IPS DF 6.9 (cell line): ENCODE measurements at regions not wholly inside any gene's neighbourhood (a gene's known extent, or its start where the extent isn't known, plus 50 kb on each side); places are given as distances from the start of the nearest gene placed in this dataset.

ENCODE experiments used
- DNase-seq: peaks from one replicate; pipeline ENCODE4 v3.0.0-alpha.2; 2013; ENCODE audit warnings: low read depth, low spot score
- H3K27ac ChIP-seq: one replicate; pipeline ENCODE4 v1.5.1; 2013; ENCODE audit warnings: low read length, control low read depth
- H3K27me3 ChIP-seq: 2 replicates; pipeline ENCODE4 v1.6.1; 2013; ENCODE audit warnings: mild to moderate bottlenecking, low read length; ENCODE audit not compliant: control insufficient read depth, insufficient read depth
- H3K36me3 ChIP-seq: 2 replicates; pipeline ENCODE4 v1.6.1; 2013; ENCODE audit warnings: low read length; ENCODE audit not compliant: control insufficient read depth, insufficient read depth
- H3K4me1 ChIP-seq: 2 replicates; pipeline ENCODE4 v1.6.1; 2013; ENCODE audit warnings: low read length; ENCODE audit not compliant: control insufficient read depth, insufficient read depth
- H3K4me3 ChIP-seq: 2 replicates; pipeline ENCODE4 v1.5.1; 2013; ENCODE audit warnings: mild to moderate bottlenecking, low read length
- H3K9me3 ChIP-seq: 2 replicates; pipeline ENCODE4 v1.6.1; 2013; ENCODE audit warnings: low read length, inconsistent platforms; ENCODE audit not compliant: control insufficient read depth, insufficient read depth
- WGBS: extraction: QIAGEN DNeasy Blood & Tissue Kit; methylation state at CpG from one replicate; pipeline ENCODE4 v1.1.7; 2013; ENCODE audit warnings: mixed read lengths, missing lambda C conversion rate; ENCODE audit not compliant: insufficient read length, insufficient coverage; 5-methylcytosine and 5-hydroxymethylcytosine counted together

DNA sequence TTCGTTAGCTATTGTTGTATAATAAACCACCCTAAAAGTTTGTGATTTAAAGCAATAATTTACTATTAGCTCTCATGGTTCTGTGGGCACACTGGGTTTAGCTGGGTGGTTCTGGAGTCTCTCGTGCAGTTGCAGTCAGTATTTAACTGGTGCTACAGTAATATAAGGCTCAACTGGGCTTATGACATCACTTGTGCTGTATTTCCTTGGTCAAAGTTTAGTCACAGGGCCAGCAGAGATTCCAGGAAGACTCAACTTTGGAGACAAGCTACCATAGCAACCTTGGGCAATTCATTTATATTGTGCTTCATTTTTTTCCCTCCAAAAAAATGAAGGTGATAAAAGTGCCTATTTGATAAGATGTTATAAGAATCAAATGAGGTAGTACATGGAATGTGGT is 204.2 kb upstream of the GUCY1A2 start:
- no CpG with 5 or more reads among the region's 2 CpGs for WGBS
- H3K4me1 ChIP-seq, result no peaks in the 10 kb centered on the region
- DNase-seq, result no peak
- H3K27me3 ChIP-seq, result no peaks in the 10 kb centered on the region
- H3K36me3 ChIP-seq, result no peaks in the 10 kb centered on the region
- H3K9me3 ChIP-seq, result no peaks in the 10 kb centered on the region
- no peak overlapping the region for H3K27ac ChIP-seq
- H3K4me3 ChIP-seq, result no peak overlapping the region

DNA sequence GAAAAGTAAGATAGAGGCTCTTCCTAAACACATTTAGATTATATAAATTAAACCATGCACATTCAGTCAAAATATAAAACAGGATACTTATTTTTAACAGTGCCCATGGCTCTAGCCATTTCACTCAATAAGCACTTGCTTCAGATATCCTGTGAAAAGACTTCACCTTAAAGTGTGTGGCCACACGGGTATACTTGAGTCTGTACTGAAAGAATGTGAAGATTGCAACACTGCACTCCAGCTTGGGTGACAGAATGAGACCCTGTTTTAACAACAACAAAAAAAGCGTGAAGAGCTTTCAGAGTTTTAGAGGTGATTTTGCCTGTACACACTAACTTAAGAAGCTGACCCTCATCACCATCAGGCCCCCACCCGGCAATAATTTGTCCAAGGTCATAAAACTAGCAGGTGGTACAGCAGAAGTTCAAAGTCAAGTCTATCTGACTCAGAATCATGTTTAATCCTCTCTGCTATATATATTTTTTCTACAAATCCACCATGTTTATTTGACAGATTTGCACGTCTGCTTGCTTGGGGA is 203.5 kb upstream of the GUCY1A2 start:
- WGBS, result no CpG with 5 or more reads among the region's 4 CpGs
- H3K36me3 ChIP-seq, result no peaks in the 10 kb centered on the region
- no peak for DNase-seq
- H3K27ac ChIP-seq, result no peak overlapping the region
- H3K9me3 ChIP-seq, result no peaks in the 10 kb centered on the region
- H3K27me3 ChIP-seq, result no peaks in the 10 kb centered on the region
- no peaks in the 10 kb centered on the region for H3K4me1 ChIP-seq
- no peak overlapping the region for H3K4me3 ChIP-seq

DNA sequence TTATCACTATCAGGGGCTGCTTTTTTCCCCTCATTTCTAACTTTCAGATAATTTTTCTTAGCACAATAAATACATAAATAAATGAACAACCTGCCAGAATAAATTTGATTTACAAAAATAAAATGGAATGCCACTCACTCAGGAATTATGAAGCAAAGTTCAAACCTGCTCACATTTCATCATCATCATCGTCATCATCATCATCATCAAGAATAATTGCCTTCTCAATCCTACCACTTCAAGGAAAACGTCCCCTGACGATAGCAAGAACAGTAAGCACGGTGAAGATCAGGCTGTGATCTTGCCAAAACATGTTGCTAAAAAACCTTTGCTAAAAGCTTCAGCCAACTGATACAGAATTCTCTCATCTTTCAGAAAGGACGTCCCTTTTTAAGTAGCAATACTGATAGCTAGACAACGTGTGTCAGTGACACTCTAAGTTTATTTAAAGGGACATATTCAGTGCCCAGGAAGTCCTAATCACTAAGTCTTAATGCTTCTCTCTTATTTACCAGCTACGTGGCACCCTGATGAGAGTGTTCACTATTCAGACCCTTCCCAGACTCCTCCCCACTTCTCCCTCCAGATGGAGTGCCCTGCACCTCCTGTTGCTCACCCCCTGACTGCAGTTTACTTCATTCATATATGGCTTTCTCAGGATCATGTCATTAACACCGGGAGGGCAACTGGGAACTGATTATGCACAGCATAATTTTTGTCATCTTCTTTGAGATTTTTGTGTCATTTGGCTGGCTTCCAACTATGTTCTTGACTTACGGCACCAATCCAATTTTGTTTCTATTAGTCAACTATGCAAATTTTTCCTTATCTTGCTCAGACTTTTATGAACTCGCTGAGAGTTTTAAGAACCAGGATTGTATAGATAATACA is 200.1 kb upstream of the GUCY1A2 start:
- no peaks in the 10 kb centered on the region for H3K27me3 ChIP-seq
- H3K36me3 ChIP-seq, result no peaks in the 10 kb centered on the region
- H3K4me1 ChIP-seq, result no peaks in the 10 kb centered on the region
- no peak for DNase-seq
- no peak overlapping the region for H3K27ac ChIP-seq
- H3K4me3 ChIP-seq, result no peak overlapping the region
- WGBS, result no CpG with 5 or more reads among the region's 10 CpGs
- H3K9me3 ChIP-seq, result no peaks in the 10 kb centered on the region

DNA sequence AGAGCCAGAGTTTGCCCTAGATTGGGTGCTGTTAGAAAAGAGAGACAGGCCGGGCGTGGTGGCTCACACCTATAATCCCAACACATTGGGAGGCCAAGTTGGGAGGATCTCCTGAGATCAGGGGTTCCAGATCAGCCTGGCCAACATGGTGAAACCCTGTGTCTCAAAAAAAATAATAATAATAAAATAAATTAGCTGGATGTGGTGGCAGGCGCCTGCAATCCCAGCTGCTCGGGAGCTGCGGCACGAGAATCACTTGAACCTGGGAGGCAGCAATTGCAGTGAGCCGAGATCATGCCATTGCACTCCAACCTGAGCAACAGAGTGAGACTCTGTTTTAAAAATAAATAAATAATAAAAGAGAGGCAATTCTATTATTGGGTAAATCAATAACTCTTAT is 199.2 kb upstream of the GUCY1A2 start:
- Histone ChIP-seq H3K4me1 (no peaks in the 10 kb centered on the region), H3K4me3 (no peak overlapping the region), H3K36me3 (no peaks in the 10 kb centered on the region), H3K27ac (no peak overlapping the region), H3K9me3 (no peaks in the 10 kb centered on the region), H3K27me3 (no peaks in the 10 kb centered on the region)
- DNase-seq, result no peak
- no CpG with 5 or more reads among the region's 7 CpGs for WGBS

DNA sequence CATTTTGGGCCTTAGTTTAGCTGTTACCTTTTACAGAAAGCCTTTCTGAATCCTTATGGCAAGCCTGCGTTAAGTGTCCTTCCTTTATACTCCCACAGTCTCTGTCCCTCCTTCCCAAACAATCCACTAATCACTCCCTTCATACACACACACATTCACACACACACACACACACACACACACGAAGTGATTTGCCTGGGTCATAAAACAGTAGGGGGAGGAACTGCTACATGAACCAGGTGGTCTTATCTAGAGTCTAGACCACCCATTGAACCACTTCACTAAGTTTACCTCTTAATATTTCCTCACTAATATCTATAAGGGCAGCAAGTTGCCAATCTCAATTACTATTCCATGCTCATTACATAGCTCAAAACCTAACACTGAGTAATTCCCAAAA is 196.7 kb upstream of the GUCY1A2 start:
- no peak for DNase-seq
- WGBS, result 100% methylated on average over 1 of the region's 2 CpGs
- Histone ChIP-seq H3K9me3 (no peaks in the 10 kb centered on the region), H3K4me1 (no peaks in the 10 kb centered on the region), H3K27me3 (no peaks in the 10 kb centered on the region), H3K36me3 (no peaks in the 10 kb centered on the region), H3K4me3 (no peak overlapping the region), H3K27ac (no peak overlapping the region)

DNA sequence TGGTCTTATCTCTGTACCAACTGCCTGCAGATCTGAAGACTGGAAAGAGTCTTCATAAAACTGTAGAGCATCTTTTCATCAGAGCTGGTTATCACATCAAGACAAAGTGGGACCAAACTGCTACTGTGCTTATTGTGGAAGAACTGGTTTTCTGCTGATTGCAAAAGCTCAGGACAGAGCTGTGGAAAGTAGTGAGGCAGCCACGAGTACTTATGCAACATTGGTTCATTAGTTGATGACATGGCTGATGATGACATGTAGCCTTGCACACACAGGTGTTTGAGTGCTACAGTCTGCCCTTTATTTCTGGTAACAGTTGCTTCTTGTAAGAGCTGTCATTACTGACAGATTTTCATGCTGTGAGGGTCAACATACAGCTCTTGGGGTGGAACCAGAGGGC is 185.4 kb upstream of the GUCY1A2 start:
- Histone ChIP-seq H3K9me3 (no peaks in the 10 kb centered on the region), H3K4me1 (no peaks in the 10 kb centered on the region), H3K27me3 (no peaks in the 10 kb centered on the region), H3K27ac (no peak overlapping the region), H3K36me3 (no peaks in the 10 kb centered on the region), H3K4me3 (no peak overlapping the region)
- no CpG with 5 or more reads among the region's 1 CpG for WGBS
- DNase-seq, result no peak

DNA sequence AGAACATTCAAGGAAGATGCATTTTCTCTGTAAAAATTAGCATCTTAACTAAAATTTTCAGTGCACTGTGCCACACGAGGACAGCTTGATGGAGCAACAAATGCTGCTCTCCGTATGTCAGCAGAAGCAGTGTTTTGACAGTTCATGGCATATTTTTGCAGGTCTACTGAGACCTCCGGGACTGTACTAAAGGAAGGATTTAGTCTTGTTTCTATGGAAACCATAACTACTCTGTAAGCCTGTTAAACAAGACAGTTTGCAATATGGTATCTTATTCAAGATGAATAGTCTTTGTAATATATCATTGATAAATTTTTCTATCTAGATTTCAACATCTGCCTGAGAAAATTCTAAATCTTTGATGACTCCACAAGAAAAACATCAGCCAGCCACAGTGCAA is 184.0 kb upstream of the GUCY1A2 start:
- no CpG with 5 or more reads among the region's 3 CpGs for WGBS
- H3K36me3 ChIP-seq, result no peaks in the 10 kb centered on the region
- no peaks in the 10 kb centered on the region for H3K4me1 ChIP-seq
- DNase-seq, result no peak
- no peaks in the 10 kb centered on the region for H3K27me3 ChIP-seq
- no peak overlapping the region for H3K4me3 ChIP-seq
- H3K9me3 ChIP-seq, result no peaks in the 10 kb centered on the region
- no peak overlapping the region for H3K27ac ChIP-seq

DNA sequence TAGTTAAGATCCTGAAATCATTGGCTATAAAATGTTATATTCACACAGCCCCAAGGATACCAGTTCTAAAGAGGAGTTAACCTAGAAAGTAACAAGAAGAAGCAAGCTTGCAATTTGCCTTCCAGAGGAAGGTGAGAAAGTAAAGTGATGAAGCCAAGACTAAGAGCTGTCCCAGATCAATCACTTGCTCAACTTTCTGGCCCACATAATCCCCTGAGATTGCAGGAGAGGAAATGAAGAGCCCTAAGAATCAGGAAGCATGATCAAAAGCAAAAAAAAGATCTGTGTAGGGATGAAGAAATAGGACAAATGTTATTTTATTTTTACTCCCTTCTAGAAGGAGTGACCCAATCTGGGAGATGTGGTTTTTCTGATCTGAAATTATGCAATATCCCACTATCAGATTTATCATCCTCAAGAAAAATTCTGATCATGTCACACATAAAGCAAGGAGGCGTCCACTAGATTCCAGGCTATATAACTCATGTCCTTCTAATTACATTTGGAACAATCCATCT is 180.3 kb upstream of the GUCY1A2 start:
- Histone ChIP-seq H3K36me3 (no peaks in the 10 kb centered on the region), H3K4me3 (no peak overlapping the region), H3K4me1 (no peaks in the 10 kb centered on the region), H3K9me3 (no peaks in the 10 kb centered on the region), H3K27me3 (no peaks in the 10 kb centered on the region), H3K27ac (no peak overlapping the region)
- no peak for DNase-seq
- WGBS, result no CpG with 5 or more reads among the region's 1 CpG

DNA sequence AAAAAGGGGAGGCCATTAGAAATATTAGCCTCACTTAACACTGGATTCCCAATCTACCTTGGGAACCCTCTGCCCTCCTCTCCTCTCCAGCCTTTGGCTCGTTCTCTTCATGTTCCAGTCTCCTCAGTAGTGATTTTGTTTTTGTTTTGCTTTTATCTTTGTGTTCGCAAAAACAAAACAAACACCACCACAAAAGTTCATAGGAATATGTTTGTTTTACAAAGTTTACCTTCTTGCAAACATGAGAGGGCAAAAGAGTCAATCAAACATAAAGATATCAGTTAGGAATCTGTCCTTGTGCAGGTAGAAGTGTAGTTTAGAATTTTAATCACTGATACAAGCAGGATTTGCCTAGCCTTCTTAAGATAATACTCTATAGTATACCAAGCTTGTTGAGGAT is 179.7 kb upstream of the GUCY1A2 start:
- H3K4me1 ChIP-seq, result no peaks in the 10 kb centered on the region
- no peaks in the 10 kb centered on the region for H3K36me3 ChIP-seq
- H3K27ac ChIP-seq, result no peak overlapping the region
- no peaks in the 10 kb centered on the region for H3K9me3 ChIP-seq
- DNase-seq, result no peak
- WGBS, result no CpG with 5 or more reads among the region's 2 CpGs
- no peak overlapping the region for H3K4me3 ChIP-seq
- H3K27me3 ChIP-seq, result no peaks in the 10 kb centered on the region

DNA sequence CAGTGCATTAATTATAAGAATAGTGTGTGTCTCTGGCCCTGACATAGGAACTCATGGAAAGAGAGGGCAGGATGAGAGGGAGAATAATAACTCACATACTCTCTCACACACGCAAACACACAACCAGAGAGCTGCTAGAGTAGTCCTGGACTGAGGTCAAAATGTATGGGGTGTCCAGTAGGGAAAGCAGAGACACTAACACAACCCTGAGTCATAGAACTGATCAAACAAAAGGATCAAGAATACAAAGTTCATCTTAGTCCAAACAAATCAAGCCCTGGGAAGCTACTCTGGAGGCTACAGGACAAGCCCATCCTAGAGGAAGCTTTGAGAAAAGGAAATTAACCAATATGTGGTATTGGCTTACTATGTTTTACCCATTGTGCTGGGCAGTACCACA is 178.5 kb upstream of the GUCY1A2 start:
- Histone ChIP-seq H3K4me3 (no peak overlapping the region), H3K36me3 (no peaks in the 10 kb centered on the region), H3K27me3 (no peaks in the 10 kb centered on the region), H3K27ac (no peak overlapping the region), H3K9me3 (no peaks in the 10 kb centered on the region), H3K4me1 (no peaks in the 10 kb centered on the region)
- no peak for DNase-seq
- no CpG with 5 or more reads among the region's 1 CpG for WGBS

DNA sequence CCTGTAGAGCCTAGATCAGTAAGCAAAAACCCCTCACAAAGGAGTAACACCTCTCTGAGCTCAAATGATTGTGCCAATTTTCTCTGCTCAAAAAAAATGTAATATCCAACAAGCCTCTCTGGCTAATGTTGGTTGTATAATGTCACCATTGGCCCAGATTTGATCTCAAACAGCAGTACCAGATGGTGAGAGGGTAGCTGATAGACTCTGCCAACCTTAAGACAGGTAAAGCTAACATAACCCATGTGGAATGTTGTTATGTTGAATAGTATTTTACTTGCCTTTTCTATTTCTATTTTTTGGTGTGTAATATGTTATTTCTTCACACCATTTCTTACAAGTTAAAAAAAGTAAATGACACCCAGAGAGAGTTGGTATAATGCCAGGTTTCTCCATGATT is 166.7 kb upstream of the GUCY1A2 start:
- Histone ChIP-seq H3K4me1 (no peaks in the 10 kb centered on the region; the same call in 1 of the 2 replicates), H3K27me3 (no peaks in the 10 kb centered on the region), H3K9me3 (no peaks in the 10 kb centered on the region), H3K36me3 (no peaks in the 10 kb centered on the region), H3K4me3 (no peak overlapping the region), H3K27ac (no peak overlapping the region)
- DNase-seq, result no peak
